Adrenal gland (tissue), 9 donors: ENCODE measurements at regions not wholly inside any gene's neighbourhood (a gene's known extent, or its start where the extent isn't known, plus 50 kb on each side); places are given as distances from the start of the nearest gene placed in this dataset.

Source experiments
- DNase-seq, 7 donors: peaks; one replicate each; pipeline ENCODE4 v3.0.0-alpha.2; 2019 to 2020
- H3K27ac ChIP-seq, 5 donors: fragments of 200-600 bp; sonication (generic) in 4 of 5; 1 replicate in 3 of 5; 2 replicates in 2 of 5; pipeline versions ENCODE4 v1.5.1 to v1.8.0; 2016 to 2020; ENCODE audit warnings: mild to moderate bottlenecking in 1 of 5
- H3K27me3 ChIP-seq: fragments of 200-600 bp; 2 replicates; pipeline ENCODE4 v1.8.0; 2021
- H3K36me3 ChIP-seq, 2 donors: fragments of 200-600 bp; replicated peaks in 1 of 2; 1 replicate in 1 of 2; 2 replicates in 1 of 2; pipeline versions ENCODE4 v1.5.1 to v1.8.0; 2018 to 2022
- H3K4me1 ChIP-seq, 2 donors: fragments of 200-600 bp; replicated peaks in 1 of 2; 1 replicate in 1 of 2; 2 replicates in 1 of 2; pipeline versions ENCODE4 v1.5.1 to v1.8.0; 2018 to 2021
- H3K4me3 ChIP-seq, 4 donors: fragments of 200-600 bp; sonication (generic) in 3 of 4; one replicate each; pipeline ENCODE4 v1.5.1; 2016 to 2018
- H3K9me3 ChIP-seq, 3 donors: fragments of 200-600 bp; sonication (generic) in 1 of 3; replicated peaks in 1 of 3; 1 replicate in 2 of 3; 2 replicates in 1 of 3; pipeline versions ENCODE4 v1.5.1 to v1.8.0; 2016 to 2021
- CTCF ChIP-seq, 6 experiments: fragments of 450-650 bp in 4 of 6; fragments of 200-600 bp in 2 of 6; sonication (generic) in 1 of 6; IDR thresholded peaks; 1 replicate in 5 of 6; 2 replicates in 1 of 6; pipeline versions ENCODE4 v1.5.1 to v1.8.0; 2016 to 2021; ENCODE audit warnings: antibody characterized with exemption in 6 of 6, mild to moderate bottlenecking in 2 of 6, moderate library complexity in 1 of 6
- POLR2A ChIP-seq, 2 donors: fragments of 450-650 bp; IDR thresholded peaks; one replicate each; pipeline ENCODE4 v1.6.1; 2017; ENCODE audit warnings: antibody characterized with exemption in 2 of 2, mild to moderate bottlenecking in 2 of 2, moderate library complexity in 1 of 2
- WGBS, 4 donors: extraction: QIAGEN DNeasy Blood & Tissue Kit in 2 of 4; methylation state at CpG; one replicate each; pipeline versions ENCODE4 v1.1.5 to v1.1.7; 2013 to 2017; 5-methylcytosine and 5-hydroxymethylcytosine counted together
- intact Hi-C, 2 donors: fragments of 100-400 bp; cut with DNase I; formaldehyde crosslinking; loops; one replicate each; pipeline versions ENCODE4 v1.14.1 to v1.15.0; 2022 to 2023
- donor health status: healthy with polysubstance abuse.
- donor health status: Bipolar disorder and iron deficiency.
- donor health status: DM: yes; HTN: yes; CAD: no.
- donor health status: DM: no; HTN: no; CAD: no.
- donor health status: DM: no; HTN: no; CAD: no.

GRCh38 chr1:195738966-195739650 is 869.1 kb downstream of the KCNT2 start:
- DNase-seq: no peak
- intact Hi-C loops: no loop called here
- WGBS, 4 donors: 61 to 65% (median 64%) methylated on average over 3 of the region's 3 CpGs
- no peaks in the 10 kb centered on the region for H3K4me1 ChIP-seq
- no peak overlapping the region for H3K27ac ChIP-seq
- H3K36me3 ChIP-seq: no peaks in the 10 kb centered on the region
- TF ChIP-seq POLR2A (IDR thresholded peaks at IDR 0.05): no peak
- no peak for TF ChIP-seq CTCF (IDR thresholded peaks at IDR 0.05)
- H3K9me3 ChIP-seq: no peaks in the 10 kb centered on the region
- H3K27me3 ChIP-seq: no peaks in the 10 kb centered on the region
- H3K4me3 ChIP-seq: no peak overlapping the region

- TF ChIP-seq CTCF (IDR thresholded peaks at IDR 0.05) (no peak), POLR2A (IDR thresholded peaks at IDR 0.05) (no peak)
- intact Hi-C loops: no loop called here
- Histone ChIP-seq H3K27me3 (no peaks in the 10 kb centered on the region), H3K27ac (no peak overlapping the region), H3K4me1 (no peaks in the 10 kb centered on the region), H3K36me3 (no peaks in the 10 kb centered on the region), H3K4me3 (no peak overlapping the region), H3K9me3 (no peaks in the 10 kb centered on the region)
- DNase-seq: no peak
Observed at GRCh38 chr1:195735140-195735539, 873.1 kb downstream of the KCNT2 start.

GRCh38 chr1:195733826-195734225 is 874.4 kb downstream of the KCNT2 start:
- TF ChIP-seq POLR2A (IDR thresholded peaks at IDR 0.05) (no peak), CTCF (IDR thresholded peaks at IDR 0.05) (peak in 1 of 6 experiments; percentile 19)
- H3K9me3 ChIP-seq: no peaks in the 10 kb centered on the region
- no peak overlapping the region for H3K27ac ChIP-seq
- intact Hi-C loops: no loop called here
- no peaks in the 10 kb centered on the region for H3K27me3 ChIP-seq
- no peaks in the 10 kb centered on the region for H3K36me3 ChIP-seq
- no peak for DNase-seq
- 82 to 94% (median 87%) methylated on average over 1 of the region's 1 CpG for WGBS, 4 donors
- no peaks in the 10 kb centered on the region for H3K4me1 ChIP-seq
- no peak overlapping the region for H3K4me3 ChIP-seq

DNA sequence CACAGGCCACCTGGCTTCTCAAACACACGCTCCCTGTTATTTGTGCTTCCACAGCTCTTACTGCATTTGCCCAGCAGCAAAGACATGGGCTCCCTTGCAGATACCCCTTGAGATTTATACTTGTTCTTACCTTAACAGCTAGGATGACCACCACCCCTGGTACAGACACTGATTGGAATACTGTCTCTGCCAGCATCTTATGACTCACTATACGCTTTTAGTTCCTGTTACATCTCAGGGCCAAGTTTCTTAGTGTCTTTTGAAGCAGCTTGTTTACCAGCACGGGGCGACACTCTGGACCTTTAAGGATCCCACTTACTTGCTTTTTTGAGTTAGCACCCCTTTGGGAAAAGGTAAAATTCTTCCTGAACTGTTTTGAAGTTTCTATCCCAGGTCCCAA is 874.8 kb downstream of the KCNT2 start:
- no peaks in the 10 kb centered on the region for H3K4me1 ChIP-seq
- H3K9me3 ChIP-seq: no peaks in the 10 kb centered on the region
- H3K27ac ChIP-seq: no peak overlapping the region
- no peak overlapping the region for H3K4me3 ChIP-seq
- no peaks in the 10 kb centered on the region for H3K27me3 ChIP-seq
- TF ChIP-seq POLR2A (IDR thresholded peaks at IDR 0.05): no peak
- TF ChIP-seq CTCF (IDR thresholded peaks at IDR 0.05): no peak
- H3K36me3 ChIP-seq: no peaks in the 10 kb centered on the region
- intact Hi-C loops: no loop called here
- 64 to 78% (median 68%) methylated on average over 4 of the region's 4 CpGs for WGBS, 4 donors
- no peak for DNase-seq
